Heart left ventricle (tissue), 13 donors: ENCODE measurements at regions not wholly inside any gene's neighbourhood (a gene's known extent, or its start where the extent isn't known, plus 50 kb on each side); places are given as distances from the start of the nearest gene placed in this dataset.

ENCODE experiments used
- CTCF ChIP-seq, 12 donors: fragments of 200-600 bp; sonication (generic) in 4 of 12; IDR thresholded peaks; one replicate each; pipeline versions ENCODE4 v1.5.0 to v1.8.0; 2018 to 2022; ENCODE audit warnings: antibody characterized with exemption in 12 of 12, mild to moderate bottlenecking in 5 of 12
- POLR2A ChIP-seq, 2 donors: fragments of 450-650 bp; IDR thresholded peaks; one replicate each; pipeline ENCODE4 v1.6.1; 2017; ENCODE audit warnings: antibody characterized with exemption in 2 of 2, mild to moderate bottlenecking in 2 of 2, moderate library complexity in 2 of 2
- donor health status: ischemic (EF 13 %, LVEDD 7.1; RV severe dilation, severe dysfunction).
- donor health status: DM: no; HTN: yes; CAD: no.
- donor health status: DM: no; HTN: no; CAD: no.
- donor health status: ischemic (EF 25% LVEDD 6.9; RV normal size, moderate dysfunction).
- donor health status: ischemic (EF 25% LVEDD 5.7; RV mildly dilated, moderate dysfunction).
- donor health status: ischemic (EF 35%, LVEDD 5.7; RV mildly dilated, moderate dysfunction).
- donor health status: nonischemic (EF 11% LVEDD 7.7; RV severe dilation, severe dysfunction).
- donor health status: DM: yes; HTN: yes; CAD: no.
- donor health status: PGD.
- donor health status: ischemic (EF 29% LVEDD 5.4; RV normal size, mild dysfunction).
- donor health status: nonischemic (EF 23%, LVEDD 6.1; RV moderate dilation, normal function).

DNA sequence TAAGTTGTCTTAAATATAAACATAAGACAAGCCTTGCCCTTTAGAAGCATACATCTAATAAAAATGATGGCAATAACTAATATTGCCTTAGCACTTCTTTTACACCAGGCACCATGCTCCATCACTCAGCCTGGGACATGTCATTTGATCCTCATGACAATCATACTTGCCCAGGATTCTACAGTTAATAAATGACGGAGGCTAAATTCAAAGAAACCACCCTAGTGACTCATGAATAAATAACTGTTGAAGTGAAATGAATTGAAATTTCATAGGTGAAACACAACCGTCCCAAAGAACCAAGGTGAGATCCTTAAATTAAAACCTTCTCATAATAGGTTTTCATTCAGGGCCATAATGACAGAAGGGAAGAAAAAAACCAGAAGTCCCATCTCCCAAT, 89.5 kb downstream of the GRIN2B start:
- TF ChIP-seq CTCF (IDR thresholded peaks at IDR 0.05) (no peak), POLR2A (IDR thresholded peaks at IDR 0.05) (no peak)
